ENCODE measurements at regions not wholly inside any gene's neighbourhood (a gene's known extent, or its start where the extent isn't known, plus 50 kb on each side); places are given as distances from the start of the nearest gene placed in this dataset.
"Not testable (repeated sequence)": the region's sequence is repeated elsewhere in the genome, so short reads cannot be mapped to it uniquely, and the experiment has no call there.

GRCh38 chr5:10921160-10921559, 160.1 kb upstream of the DAP start:
- DNase-seq: no peak

GRCh38 chr5:10920400-10920799, 159.4 kb upstream of the DAP start:
- DNase-seq: no peak

GRCh38 chr5:10914741-10915480, 153.9 kb upstream of the DAP start:
- DNase-seq: no peak

- peak; percentile 5 for DNase-seq
Measured at GRCh38 chr5:10913841-10914240, 152.8 kb upstream of the DAP start.

- no peak for DNase-seq
Measured at GRCh38 chr5:10913181-10913810, 152.3 kb upstream of the DAP start.

GRCh38 chr5:10912435-10912834, 151.4 kb upstream of the DAP start:
- no peak for DNase-seq

- DNase-seq: no peak
Measured at GRCh38 chr5:10910261-10910660, 149.2 kb upstream of the DAP start.

- no peak for DNase-seq
Measured at GRCh38 chr5:10904862-10905432, 143.9 kb upstream of the DAP start.

- DNase-seq: no peak
Measured at GRCh38 chr5:10903786-10904560, 142.9 kb upstream of the DAP start.

GRCh38 chr5:10902145-10902544, 141.1 kb upstream of the DAP start:
- no peak for DNase-seq

- DNase-seq: no peak
Measured at GRCh38 chr5:10898514-10898913, 137.5 kb upstream of the DAP start.

- no peak for DNase-seq
Measured at GRCh38 chr5:10896016-10896415, 135.0 kb upstream of the DAP start.

- no peak for DNase-seq
Measured at GRCh38 chr5:10894445-10895054, 133.5 kb upstream of the DAP start.

GRCh38 chr5:10892911-10893215, 131.8 kb upstream of the DAP start:
- DNase-seq: no peak

- DNase-seq: no peak
Measured at GRCh38 chr5:10892147-10892910, 131.3 kb upstream of the DAP start.

GRCh38 chr5:10891193-10891592, 130.2 kb upstream of the DAP start:
- no peak for DNase-seq

GRCh38 chr5:10886497-10886896, 125.5 kb upstream of the DAP start:
- DNase-seq: no peak

- no peak for DNase-seq
Measured at GRCh38 chr5:10885026-10885425, 124.0 kb upstream of the DAP start.

GRCh38 chr5:10883945-10884344, 122.9 kb upstream of the DAP start:
- not testable (repeated sequence) for DNase-seq

GRCh38 chr5:10880934-10881333, 119.9 kb upstream of the DAP start:
- DNase-seq: no peak

- not testable (repeated sequence) for DNase-seq
Measured at GRCh38 chr5:10876996-10877395, 116.0 kb upstream of the DAP start.

GRCh38 chr5:10876006-10876744, 115.1 kb upstream of the DAP start:
- DNase-seq: no peak

Data from activated CD4-positive, alpha-beta T cell treated with anti-CD3 and anti-CD28 coated beads, Interleukin-2, amount 50 U/mL, for 16 hours (primary cell).